OCI-LY1 (cell line): ENCODE measurements at regions not wholly inside any gene's neighbourhood (a gene's known extent, or its start where the extent isn't known, plus 50 kb on each side); places are given as distances from the start of the nearest gene placed in this dataset.

Experiments used
- H2AFZ ChIP-seq: fragments of 200-600 bp; sonication (generic), shearing (Covaris generic); 2 replicates; pipeline ENCODE4 v1.6.0; 2014; ENCODE audit warnings: antibody characterized with exemption, mild to moderate bottlenecking, low read length
- H3F3A ChIP-seq: fragments of 200-600 bp; sonication (generic), shearing (Covaris generic); 2 replicates; pipeline ENCODE4 v1.6.0; 2014; ENCODE audit warnings: mild to moderate bottlenecking, antibody characterized with exemption, low read length, moderate library complexity; ENCODE audit not compliant: insufficient read depth
- H3K27ac ChIP-seq: fragments of 200-600 bp; sonication (generic); 2 replicates; pipeline ENCODE4 v1.5.1; 2014; ENCODE audit warnings: low read length, mixed run types, mild to moderate bottlenecking, low read depth; ENCODE audit not compliant: poor library complexity, severe bottlenecking
- H3K27me3 ChIP-seq: fragments of 200-600 bp; sonication (generic); 2 replicates; pipeline ENCODE4 v1.6.0; 2014; ENCODE audit warnings: antibody characterized with exemption, mild to moderate bottlenecking, low read length, moderate library complexity; ENCODE audit not compliant: insufficient read depth
- H3K36me3 ChIP-seq: fragments of 200-600 bp; sonication (generic); 2 replicates; pipeline ENCODE4 v1.6.1; 2014; ENCODE audit warnings: mild to moderate bottlenecking, antibody characterized with exemption, low read length, moderate library complexity, mixed read lengths; ENCODE audit not compliant: insufficient read depth
- H3K4me1 ChIP-seq: fragments of 200-600 bp; sonication (generic); 2 replicates; pipeline ENCODE4 v1.5.1; 2014; ENCODE audit warnings: mild to moderate bottlenecking, low read length, moderate library complexity; ENCODE audit not compliant: insufficient read depth, severe bottlenecking
- H3K4me2 ChIP-seq: fragments of 200-600 bp; sonication (generic), shearing (Covaris generic); 2 replicates; pipeline ENCODE4 v1.6.1; 2014; ENCODE audit warnings: low read length
- H3K4me3 ChIP-seq: fragments of 200-600 bp; sonication (generic); 2 replicates; pipeline ENCODE4 v1.5.1; 2014; ENCODE audit warnings: low read length, low read depth, mild to moderate bottlenecking, mixed read lengths; ENCODE audit not compliant: poor library complexity, severe bottlenecking
- H3K79me2 ChIP-seq: fragments of 200-600 bp; shearing (Covaris generic); 2 replicates; pipeline ENCODE4 v1.6.1; 2016; ENCODE audit warnings: mixed run types, low read length, mixed read lengths; ENCODE audit not compliant: insufficient read depth
- H3K9ac ChIP-seq: fragments of 200-600 bp; sonication (generic), shearing (Covaris generic); 2 replicates; pipeline ENCODE4 v1.6.1; 2014; ENCODE audit warnings: mild to moderate bottlenecking, low read length, mixed read lengths
- H3K9me2 ChIP-seq: fragments of 200-600 bp; sonication (generic), shearing (Covaris generic); 2 replicates; pipeline ENCODE4 v1.6.1; 2014; ENCODE audit warnings: low read depth, mild to moderate bottlenecking, low read length, mixed read lengths
- H3K9me3 ChIP-seq: fragments of 200-600 bp; shearing (Covaris generic); 2 replicates; pipeline ENCODE4 v1.6.1; 2014; ENCODE audit warnings: low read length, mixed read lengths
- H4K20me1 ChIP-seq: fragments of 200-600 bp; sonication (generic), shearing (Covaris generic); 2 replicates; pipeline ENCODE4 v1.6.0; 2016; ENCODE audit warnings: mild to moderate bottlenecking, low read length; ENCODE audit not compliant: insufficient read depth
- CTCF ChIP-seq: fragments of 200-600 bp; sonication (generic), shearing (Covaris generic); IDR thresholded peaks from 2 replicates; pipeline ENCODE4 v1.5.1; 2017; ENCODE audit warnings: mild to moderate bottlenecking, antibody characterized with exemption, low read length, moderate library complexity, mixed read lengths
- EZH2 ChIP-seq: fragments of 200-600 bp; sonication (generic), shearing (Covaris generic); IDR thresholded peaks from 2 replicates; pipeline ENCODE4 v1.8.0; 2017; ENCODE audit warnings: borderline replicate concordance, mixed run types, mild to moderate bottlenecking, antibody characterized with exemption, low read length, moderate library complexity, mixed read lengths

GRCh38 chr4:147042046-147042445, 96.4 kb upstream of the TTC29 start:
- no peak overlapping the region for H3K9ac ChIP-seq
- TF ChIP-seq EZH2 (no peak), CTCF (no peak)
- no peaks in the 10 kb centered on the region for H3K36me3 ChIP-seq
- no peak overlapping the region for H2AFZ ChIP-seq
- no peaks in the 10 kb centered on the region for H3K79me2 ChIP-seq
- H3K27ac ChIP-seq: no peak overlapping the region
- no peaks in the 10 kb centered on the region for H3K9me3 ChIP-seq
- H3K9me2 ChIP-seq: no peaks in the 10 kb centered on the region
- no peaks in the 10 kb centered on the region for H3K4me1 ChIP-seq
- no peak overlapping the region for H3K4me2 ChIP-seq
- no peaks in the 10 kb centered on the region for H3F3A ChIP-seq
- H3K27me3 ChIP-seq: no peaks in the 10 kb centered on the region
- no peaks in the 10 kb centered on the region for H4K20me1 ChIP-seq
- no peak overlapping the region for H3K4me3 ChIP-seq

GRCh38 chr4:147044241-147044640, 98.6 kb upstream of the TTC29 start:
- Histone ChIP-seq H3F3A (no peaks in the 10 kb centered on the region), H3K4me1 (no peaks in the 10 kb centered on the region), H3K27ac (no peak overlapping the region), H3K9me3 (no peaks in the 10 kb centered on the region), H3K9ac (no peak overlapping the region), H3K9me2 (no peaks in the 10 kb centered on the region), H2AFZ (no peak overlapping the region), H3K36me3 (no peaks in the 10 kb centered on the region), H3K4me2 (no peak overlapping the region), H4K20me1 (no peaks in the 10 kb centered on the region), H3K79me2 (no peaks in the 10 kb centered on the region), H3K4me3 (no peak overlapping the region), H3K27me3 (no peaks in the 10 kb centered on the region)
- TF ChIP-seq EZH2 (no peak), CTCF (no peak)

GRCh38 chr4:147049946-147050345, 104.3 kb upstream of the TTC29 start:
- Histone ChIP-seq H3K36me3 (no peaks in the 10 kb centered on the region), H3K9ac (no peak overlapping the region), H3K9me3 (no peaks in the 10 kb centered on the region), H3K4me1 (no peaks in the 10 kb centered on the region), H3K4me2 (no peak overlapping the region), H3K9me2 (no peaks in the 10 kb centered on the region), H3K79me2 (no peaks in the 10 kb centered on the region), H3F3A (no peaks in the 10 kb centered on the region), H4K20me1 (no peaks in the 10 kb centered on the region), H2AFZ (no peak overlapping the region), H3K27me3 (no peaks in the 10 kb centered on the region), H3K4me3 (no peak overlapping the region), H3K27ac (no peak overlapping the region)
- TF ChIP-seq CTCF: no peak
- no peak for TF ChIP-seq EZH2
